GM23248 (cell line): ENCODE measurements at regions not wholly inside any gene's neighbourhood (a gene's known extent, or its start where the extent isn't known, plus 50 kb on each side); places are given as distances from the start of the nearest gene placed in this dataset.

ENCODE experiments used
- DNase-seq: peaks from one replicate; pipeline ENCODE4 v3.0.0-alpha.2; 2015
- H2AFZ ChIP-seq: fragments of 200-600 bp; sonication (generic); 2 replicates; pipeline ENCODE4 v1.6.1; 2016; ENCODE audit warnings: antibody characterized with exemption
- H3F3A ChIP-seq: fragments of 200-600 bp; sonication (generic); 2 replicates; pipeline ENCODE4 v1.6.1; 2016; ENCODE audit warnings: mild to moderate bottlenecking, antibody characterized with exemption, mixed run types; ENCODE audit not compliant: insufficient read depth
- H3K27ac ChIP-seq: fragments of 200-600 bp; sonication (generic); 2 replicates; pipeline ENCODE4 v1.5.1; 2016; ENCODE audit warnings: mild to moderate bottlenecking
- H3K27me3 ChIP-seq: fragments of 200-600 bp; sonication (generic); replicated peaks from 2 replicates; pipeline ENCODE4 v1.6.1; 2016; ENCODE audit warnings: mild to moderate bottlenecking; ENCODE audit not compliant: insufficient read depth
- H3K36me3 ChIP-seq: fragments of 200-600 bp; sonication (generic); 2 replicates; pipeline ENCODE4 v1.6.1; 2016; ENCODE audit warnings: low read depth, mild to moderate bottlenecking
- H3K4me1 ChIP-seq: fragments of 200-600 bp; sonication (generic); 2 replicates; pipeline ENCODE4 v1.6.1; 2016; ENCODE audit warnings: mild to moderate bottlenecking; ENCODE audit not compliant: insufficient read depth
- H3K4me2 ChIP-seq: fragments of 200-600 bp; sonication (generic); one replicate; pipeline ENCODE4 v1.6.1; 2016; ENCODE audit warnings: mild to moderate bottlenecking; ENCODE audit not compliant: unreplicated experiment
- H3K4me3 ChIP-seq: fragments of 200-600 bp; sonication (generic); 2 replicates; pipeline ENCODE4 v1.5.1; 2016; ENCODE audit warnings: mild to moderate bottlenecking
- H3K79me2 ChIP-seq: fragments of 200-600 bp; sonication (generic); 2 replicates; pipeline ENCODE4 v1.6.1; 2016; ENCODE audit warnings: mild to moderate bottlenecking; ENCODE audit not compliant: insufficient read depth
- H3K9ac ChIP-seq: fragments of 200-600 bp; sonication (generic); 2 replicates; pipeline ENCODE4 v1.6.1; 2016; ENCODE audit warnings: mild to moderate bottlenecking
- H3K9me2 ChIP-seq: fragments of 200-600 bp; sonication (generic); 2 replicates; pipeline ENCODE4 v1.6.1; 2016; ENCODE audit warnings: mixed run types, mild to moderate bottlenecking, moderate library complexity; ENCODE audit not compliant: insufficient read depth
- H3K9me3 ChIP-seq: fragments of 200-600 bp; sonication (generic); one replicate; pipeline ENCODE4 v1.6.1; 2017; ENCODE audit warnings: low read depth
- H4K20me1 ChIP-seq: fragments of 200-600 bp; sonication (generic); 2 replicates; pipeline ENCODE4 v1.6.0; 2016; ENCODE audit not compliant: insufficient read depth
- EZH2 ChIP-seq: fragments of 200-600 bp; sonication (generic); IDR thresholded peaks from 2 replicates; pipeline ENCODE4 v1.6.1; 2018; ENCODE audit warnings: antibody characterized with exemption, mild to moderate bottlenecking; ENCODE audit not compliant: insufficient read depth, poor library complexity, severe bottlenecking
- EZH2phosphoT487 ChIP-seq: fragments of 200-600 bp; sonication (generic); IDR thresholded peaks from 2 replicates; pipeline ENCODE4 v1.6.1; 2018; ENCODE audit warnings: antibody characterized with exemption, moderate library complexity, mild to moderate bottlenecking, low read depth; ENCODE audit not compliant: insufficient read depth
- WGBS, 2 experiments: methylation state at CpG; one replicate each; pipeline ENCODE4 v1.1.6; 2015 to 2017; ENCODE audit warnings: low lambda C conversion rate in 2 of 2, low coverage in 1 of 2; ENCODE audit errors: missing lambda C conversion rate in 2 of 2; 5-methylcytosine and 5-hydroxymethylcytosine counted together
- in situ Hi-C: fragments of 300-500 bp; cut with MboI; formaldehyde crosslinking; loops from 2 replicates; pipeline ENCODE4 v1.15.0; 2020

GRCh38 chr6:68046302-68046701, 588.8 kb upstream of the ADGRB3 start:
- no peaks in the 10 kb centered on the region for H3K36me3 ChIP-seq
- no peaks in the 10 kb centered on the region for H3K27me3 ChIP-seq
- in situ Hi-C loops: no loop called here
- H3K4me3 ChIP-seq: no peak overlapping the region
- TF ChIP-seq EZH2phosphoT487 (no peak), EZH2 (no peak)
- H2AFZ ChIP-seq: no peak overlapping the region
- no peaks in the 10 kb centered on the region for H4K20me1 ChIP-seq
- H3K9ac ChIP-seq: no peak overlapping the region
- H3K9me3 ChIP-seq: peaks cover 9% of the 10 kb centered on the region
- DNase-seq: no peak
- no peak overlapping the region for H3K27ac ChIP-seq
- H3K79me2 ChIP-seq: no peaks in the 10 kb centered on the region
- 57 to 86% methylated on average over 1 of the region's 1 CpG for WGBS, 2 experiments
- no peaks in the 10 kb centered on the region for H3K4me1 ChIP-seq
- H3K4me2 ChIP-seq: no peak overlapping the region
- H3K9me2 ChIP-seq: no peaks in the 10 kb centered on the region
- no peaks in the 10 kb centered on the region for H3F3A ChIP-seq

GRCh38 chr6:68045193-68045592, 589.9 kb upstream of the ADGRB3 start:
- Histone ChIP-seq H3K27me3 (no peaks in the 10 kb centered on the region), H3K27ac (no peak overlapping the region), H3F3A (no peaks in the 10 kb centered on the region), H3K79me2 (no peaks in the 10 kb centered on the region), H3K36me3 (no peaks in the 10 kb centered on the region), H2AFZ (no peak overlapping the region), H3K9ac (no peak overlapping the region), H3K9me3 (peaks cover 9% of the 10 kb centered on the region), H3K4me2 (no peak overlapping the region), H3K4me3 (no peak overlapping the region), H3K9me2 (no peaks in the 10 kb centered on the region), H4K20me1 (no peaks in the 10 kb centered on the region), H3K4me1 (no peaks in the 10 kb centered on the region)
- DNase-seq: no peak
- TF ChIP-seq EZH2: no peak
- no peak for TF ChIP-seq EZH2phosphoT487
- 17 to 22% methylated on average over 4 of the region's 4 CpGs for WGBS, 2 experiments
- in situ Hi-C loops: no loop called here

- no peaks in the 10 kb centered on the region for H3K27me3 ChIP-seq
- H3K36me3 ChIP-seq: no peaks in the 10 kb centered on the region
Measured at GRCh38 chr6:68044264-68044663, 590.8 kb upstream of the ADGRB3 start.

GRCh38 chr6:68043122-68043398, 592.0 kb upstream of the ADGRB3 start:
- TF ChIP-seq EZH2: no peak
- no peak for TF ChIP-seq EZH2phosphoT487
- Histone ChIP-seq H3K4me2 (no peak overlapping the region), H3K9me3 (peaks cover 7% of the 10 kb centered on the region)

More at GRCh38 chr6:68044264-68044663, 590.8 kb upstream of the ADGRB3 start:
- in situ Hi-C loops: no loop called here
- H3K4me2 ChIP-seq: no peak overlapping the region
- H3K27ac ChIP-seq: no peak overlapping the region
- H3K4me1 ChIP-seq: no peaks in the 10 kb centered on the region
- peaks cover 9% of the 10 kb centered on the region for H3K9me3 ChIP-seq
- H4K20me1 ChIP-seq: no peaks in the 10 kb centered on the region
- no peak overlapping the region for H3K9ac ChIP-seq
- H3F3A ChIP-seq: no peaks in the 10 kb centered on the region
- H2AFZ ChIP-seq: no peak overlapping the region
- DNase-seq: no peak
- no peaks in the 10 kb centered on the region for H3K9me2 ChIP-seq
- TF ChIP-seq EZH2phosphoT487 (no peak), EZH2 (no peak)
- no peak overlapping the region for H3K4me3 ChIP-seq
- H3K79me2 ChIP-seq: no peaks in the 10 kb centered on the region

GRCh38 chr6:68042339-68043121, 592.6 kb upstream of the ADGRB3 start:
- no peak overlapping the region; the same call in 1 of the 2 replicates for H2AFZ ChIP-seq
- H3K79me2 ChIP-seq: no peaks in the 10 kb centered on the region
- H3K4me3 ChIP-seq: no peak overlapping the region
- no peaks in the 10 kb centered on the region for H3F3A ChIP-seq
- peaks cover 4% of the 10 kb centered on the region for H3K9me3 ChIP-seq
- no peak overlapping the region for H3K4me2 ChIP-seq
- no peaks in the 10 kb centered on the region for H3K27me3 ChIP-seq
- no peak for DNase-seq
- no peaks in the 10 kb centered on the region for H3K9me2 ChIP-seq
- TF ChIP-seq EZH2 (no peak), EZH2phosphoT487 (no peak)
- H3K9ac ChIP-seq: no peak overlapping the region
- H3K4me1 ChIP-seq: no peaks in the 10 kb centered on the region
- no peaks in the 10 kb centered on the region for H3K36me3 ChIP-seq
- no peak overlapping the region for H3K27ac ChIP-seq
- WGBS, 2 experiments: 21 to 28% methylated on average over 4 of the region's 4 CpGs
- in situ Hi-C loops: no loop called here
- no peaks in the 10 kb centered on the region for H4K20me1 ChIP-seq

More at GRCh38 chr6:68043122-68043398, 592.0 kb upstream of the ADGRB3 start:
- DNase-seq: no peak
- Histone ChIP-seq H3K9me2 (no peaks in the 10 kb centered on the region), H3K4me1 (no peaks in the 10 kb centered on the region), H2AFZ (no peak overlapping the region), H3K4me3 (no peak overlapping the region), H3K79me2 (no peaks in the 10 kb centered on the region), H3K27ac (no peak overlapping the region), H3K27me3 (no peaks in the 10 kb centered on the region), H3K9ac (no peak overlapping the region), H4K20me1 (no peaks in the 10 kb centered on the region), H3K36me3 (no peaks in the 10 kb centered on the region), H3F3A (no peaks in the 10 kb centered on the region)
- in situ Hi-C loops: no loop called here
